ENCODE measurements at regions not wholly inside any gene's neighbourhood (a gene's known extent, or its start where the extent isn't known, plus 50 kb on each side); places are given as distances from the start of the nearest gene placed in this dataset.

DNA sequence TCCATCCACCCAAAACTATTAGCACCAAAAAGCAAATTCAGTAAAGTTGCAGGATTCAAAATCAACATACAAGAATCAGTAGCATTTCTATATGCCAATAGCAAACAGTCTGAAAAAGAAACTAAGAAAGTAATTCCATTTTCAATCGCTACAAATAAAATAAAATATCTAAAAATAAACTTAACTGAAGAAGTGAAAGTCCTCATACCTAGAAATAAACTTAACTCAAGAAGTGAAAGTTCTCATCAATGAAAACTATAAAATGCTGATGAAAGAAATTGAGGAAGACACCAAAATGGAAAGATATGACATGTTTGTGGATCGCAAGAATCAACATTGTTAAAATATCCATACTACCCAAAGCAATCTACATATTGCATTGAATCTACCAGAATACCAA is 103.0 kb upstream of the ARID1B start:
- TF ChIP-seq POLR2A (IDR thresholded peaks at IDR 0.05): no peak
- TF ChIP-seq, protein P1, sequence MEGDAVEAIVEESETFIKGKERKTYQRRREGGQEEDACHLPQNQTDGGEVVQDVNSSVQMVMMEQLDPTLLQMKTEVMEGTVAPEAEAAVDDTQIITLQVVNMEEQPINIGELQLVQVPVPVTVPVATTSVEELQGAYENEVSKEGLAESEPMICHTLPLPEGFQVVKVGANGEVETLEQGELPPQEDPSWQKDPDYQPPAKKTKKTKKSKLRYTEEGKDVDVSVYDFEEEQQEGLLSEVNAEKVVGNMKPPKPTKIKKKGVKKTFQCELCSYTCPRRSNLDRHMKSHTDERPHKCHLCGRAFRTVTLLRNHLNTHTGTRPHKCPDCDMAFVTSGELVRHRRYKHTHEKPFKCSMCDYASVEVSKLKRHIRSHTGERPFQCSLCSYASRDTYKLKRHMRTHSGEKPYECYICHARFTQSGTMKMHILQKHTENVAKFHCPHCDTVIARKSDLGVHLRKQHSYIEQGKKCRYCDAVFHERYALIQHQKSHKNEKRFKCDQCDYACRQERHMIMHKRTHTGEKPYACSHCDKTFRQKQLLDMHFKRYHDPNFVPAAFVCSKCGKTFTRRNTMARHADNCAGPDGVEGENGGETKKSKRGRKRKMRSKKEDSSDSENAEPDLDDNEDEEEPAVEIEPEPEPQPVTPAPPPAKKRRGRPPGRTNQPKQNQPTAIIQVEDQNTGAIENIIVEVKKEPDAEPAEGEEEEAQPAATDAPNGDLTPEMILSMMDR (IDR thresholded peaks at IDR 0.05): no peak

Data from breast epithelium (tissue), 3 donors.